T47D (cell line): ENCODE measurements at regions not wholly inside any gene's neighbourhood (a gene's known extent, or its start where the extent isn't known, plus 50 kb on each side); places are given as distances from the start of the nearest gene placed in this dataset.

Experiments used
- DNase-seq, 2 experiments: peaks; one replicate each; pipeline versions ENCODE4 v3.0.0 to v3.0.0-alpha.2; 2011 to 2012; ENCODE audit warnings: low read depth in 1 of 2, low spot score in 1 of 2
- JUND ChIP-seq: IDR thresholded peaks from 2 replicates; pipeline ENCODE4 v1.6.1; 2012; ENCODE audit warnings: low read depth
- in situ Hi-C: cut with HindIII; loops from 2 replicates; pipeline ENCODE4 v1.10.0; 2016; ENCODE audit warnings: low sequenced_read_pairs, low pct_unique_long_range_greater_than_20kb

- no peak for TF ChIP-seq JUND
- in situ Hi-C loops = no loop called here
- DNase-seq = no peak
These were observed 180.5 kb upstream of the GORAB start for GRCh38 chr1:170351366-170351946.

- no peak for TF ChIP-seq JUND
- in situ Hi-C loops = no loop called here
- DNase-seq = no peak
These were observed 177.7 kb upstream of the GORAB start for GRCh38 chr1:170354246-170354645.

GRCh38 chr1:170354690-170355089 lies 177.3 kb upstream of the GORAB start:
- no peak for TF ChIP-seq JUND
- DNase-seq = no peak

GRCh38 chr1:170355267-170355801 lies 176.6 kb upstream of the GORAB start:
- in situ Hi-C loops = no loop called here
- TF ChIP-seq JUND = no peak
- DNase-seq = no peak

More at GRCh38 chr1:170354690-170355089, 177.3 kb upstream of the GORAB start:
- in situ Hi-C loops = no loop called here

GRCh38 chr1:170356585-170356984 lies 175.4 kb upstream of the GORAB start:
- in situ Hi-C loops = no loop called here
- no peak for DNase-seq
- TF ChIP-seq JUND = no peak

DNA sequence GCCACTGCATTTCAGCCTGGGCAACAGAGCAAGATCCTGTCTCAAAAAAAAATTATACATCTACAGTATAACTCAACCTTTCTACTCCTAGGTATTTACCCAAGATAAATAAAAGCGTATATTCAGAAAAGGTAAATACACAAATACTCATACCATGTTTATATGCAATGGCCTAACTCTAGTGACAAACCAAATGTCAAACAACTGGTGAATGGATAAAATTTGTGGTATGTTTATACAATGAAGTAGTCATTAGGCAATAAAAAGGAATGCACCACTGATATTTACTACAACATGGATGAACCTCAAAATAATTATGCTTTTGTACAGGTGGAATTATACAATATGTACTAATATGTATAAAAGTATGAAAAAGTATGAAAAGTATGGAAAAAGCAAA lies 174.2 kb upstream of the GORAB start:
- no peak for TF ChIP-seq JUND
- in situ Hi-C loops = no loop called here
- no peak for DNase-seq

DNA sequence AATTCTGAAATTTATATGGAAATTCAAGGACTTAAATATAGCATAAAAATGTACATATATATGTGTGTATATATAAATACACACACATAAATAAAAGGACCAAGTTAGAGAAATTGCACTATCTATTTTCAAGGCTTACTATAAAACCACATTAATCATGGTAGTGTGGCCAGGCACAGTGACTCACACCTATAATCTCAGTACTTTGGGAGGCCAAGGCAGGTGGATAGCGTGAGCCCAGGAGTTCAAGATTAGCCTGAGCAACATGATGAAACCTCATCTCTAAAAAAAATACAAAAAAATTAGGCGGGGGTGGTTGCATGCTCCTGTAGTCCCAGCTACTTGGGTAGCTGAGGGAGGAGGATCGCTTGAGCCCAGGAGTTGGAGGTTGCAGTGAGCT lies 171.4 kb upstream of the GORAB start:
- DNase-seq = no peak
- in situ Hi-C loops = no loop called here
- TF ChIP-seq JUND = no peak

DNA sequence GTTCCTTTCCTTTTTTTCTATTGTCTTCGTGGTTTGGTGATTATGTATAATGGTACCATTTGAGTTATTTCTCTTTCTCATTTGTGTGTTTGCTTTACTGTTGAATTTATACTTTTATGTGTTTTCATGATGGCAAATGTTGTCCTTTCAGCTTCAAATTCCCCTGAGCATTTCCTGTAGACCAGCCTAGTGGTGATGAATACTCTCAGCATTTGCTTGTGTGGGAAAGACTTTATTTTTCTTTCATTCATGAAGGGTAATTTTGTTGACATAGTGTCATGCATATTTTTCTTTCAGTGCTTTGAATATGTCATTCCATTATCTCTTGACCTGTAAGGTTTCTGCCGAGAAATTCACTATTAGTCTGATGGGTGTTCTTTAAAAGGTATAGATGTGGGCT lies 166.6 kb upstream of the GORAB start:
- TF ChIP-seq JUND = no peak
- DNase-seq = no peak
- in situ Hi-C loops = no loop called here

DNA sequence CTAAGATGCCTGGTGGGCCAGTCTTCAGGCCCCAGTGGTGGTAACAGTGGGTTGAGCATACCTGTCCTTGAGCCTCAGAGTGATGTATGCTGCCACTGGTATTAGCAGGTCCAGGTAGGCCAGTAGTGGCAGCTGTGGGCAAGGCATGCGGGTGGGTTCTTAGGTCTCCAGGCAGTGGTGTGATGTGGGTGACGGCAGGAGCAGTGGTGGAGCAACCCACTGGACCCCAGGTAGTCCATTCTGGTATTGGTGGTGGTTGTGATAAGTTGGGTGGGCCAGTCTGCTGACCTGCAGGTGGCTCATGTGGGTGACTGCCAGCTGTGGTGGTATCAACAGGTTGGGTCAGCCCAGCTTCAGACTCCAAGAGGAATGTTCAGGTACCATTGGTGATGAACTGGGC lies 165.0 kb upstream of the GORAB start:
- DNase-seq = no peak
- no peak for TF ChIP-seq JUND
- in situ Hi-C loops = no loop called here

GRCh38 chr1:170367615-170368014 lies 164.4 kb upstream of the GORAB start:
- no peak for TF ChIP-seq JUND
- DNase-seq = no peak
- in situ Hi-C loops = no loop called here

DNA sequence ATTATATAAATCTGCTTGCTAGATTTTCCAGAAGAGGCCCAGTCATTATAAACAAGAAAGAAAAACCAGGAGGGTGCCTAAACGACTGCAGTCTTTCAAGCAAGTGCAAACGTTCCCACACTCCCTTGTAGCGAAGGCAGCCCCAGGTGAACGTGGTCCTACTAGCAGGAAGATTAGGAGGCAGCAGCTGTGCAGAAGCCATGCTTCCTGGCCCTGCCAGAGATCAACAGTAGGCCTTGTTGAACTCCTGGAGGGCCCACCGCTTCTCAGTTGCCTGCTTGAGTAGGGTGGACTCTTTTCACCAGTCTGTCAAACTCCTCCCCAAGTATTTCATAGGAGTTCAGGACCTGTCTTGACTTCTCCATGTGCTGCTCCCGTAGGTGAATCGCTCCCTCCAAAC lies 163.0 kb upstream of the GORAB start:
- in situ Hi-C loops = no loop called here
- no peak for DNase-seq

GRCh38 chr1:170369417-170369816 lies 162.5 kb upstream of the GORAB start:
- peak in 1 of 2 experiments; percentile 12 for DNase-seq
- in situ Hi-C loops = no loop called here
- no peak for TF ChIP-seq JUND

More for the DNA sequence above, 163.0 kb upstream of the GORAB start:
- TF ChIP-seq JUND = no peak

DNA sequence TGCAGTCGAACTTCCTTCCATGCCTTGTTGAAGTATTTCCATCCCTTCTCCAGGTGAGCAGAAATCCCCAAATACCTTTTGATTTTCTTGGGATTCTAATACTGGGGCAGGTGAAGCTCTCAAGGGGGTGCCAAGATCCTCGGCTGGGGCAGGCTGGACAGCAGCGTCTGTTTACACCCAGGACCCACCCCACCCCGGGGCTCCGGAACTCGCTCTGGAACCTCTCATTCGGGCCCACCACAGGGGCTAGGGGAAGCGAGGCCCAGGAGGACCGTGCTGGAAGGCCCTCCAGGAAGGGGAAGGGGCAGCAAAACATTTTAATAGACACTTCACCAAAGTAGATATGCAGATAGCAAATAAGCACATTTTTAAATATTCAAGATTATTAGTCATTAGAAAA lies 161.9 kb upstream of the GORAB start:
- in situ Hi-C loops = no loop called here
- DNase-seq = no peak
- no peak for TF ChIP-seq JUND
